C4-2B (cell line): ENCODE measurements at regions not wholly inside any gene's neighbourhood (a gene's known extent, or its start where the extent isn't known, plus 50 kb on each side); places are given as distances from the start of the nearest gene placed in this dataset.

ENCODE experiments used
- CTCF ChIP-seq: fragments of 450-650 bp; conservative IDR thresholded peaks from 2 replicates; pipeline ENCODE4 v1.5.1; 2017; ENCODE audit warnings: mild to moderate bottlenecking
- ZFX ChIP-seq: fragments of 450-650 bp; IDR thresholded peaks from 2 replicates; pipeline ENCODE4 v1.6.1; 2017

- TF ChIP-seq CTCF (no peak), ZFX (no peak)
These were observed 1198.7 kb downstream of the PCDH7 start for GRCh38 chr4:31918891-31919290.
